Stromal cell of bone marrow (primary cell): ENCODE measurements at regions not wholly inside any gene's neighbourhood (a gene's known extent, or its start where the extent isn't known, plus 50 kb on each side); places are given as distances from the start of the nearest gene placed in this dataset.
A peak's percentile ranks its signal among the peaks of the same experiment; 100 is the strongest.

Experiments used
- DNase-seq: peaks from one replicate; pipeline ENCODE4 v3.0.0-alpha.2; 2012; ENCODE audit warnings: low read depth

DNA sequence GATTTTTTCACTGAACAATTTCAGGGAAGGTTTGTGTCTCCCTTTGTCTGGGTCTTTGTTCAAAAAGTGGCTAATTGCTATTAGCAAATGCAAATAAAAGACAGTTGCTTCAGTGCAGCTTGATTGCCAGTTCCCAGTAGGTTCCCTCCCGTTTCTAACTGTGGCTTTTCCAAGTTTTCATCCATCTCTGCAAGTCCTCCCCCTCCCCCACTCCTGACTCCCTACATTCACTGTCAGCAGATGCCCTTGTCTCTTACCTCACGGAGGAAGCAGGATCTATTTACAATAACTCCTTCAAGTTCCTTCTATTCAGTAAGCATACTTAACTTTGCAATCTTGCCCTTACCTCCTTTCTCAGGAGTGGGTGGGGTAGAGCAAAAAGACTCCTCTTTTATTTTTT, 55.4 kb upstream of the SCEL start:
- no peak for DNase-seq

DNA sequence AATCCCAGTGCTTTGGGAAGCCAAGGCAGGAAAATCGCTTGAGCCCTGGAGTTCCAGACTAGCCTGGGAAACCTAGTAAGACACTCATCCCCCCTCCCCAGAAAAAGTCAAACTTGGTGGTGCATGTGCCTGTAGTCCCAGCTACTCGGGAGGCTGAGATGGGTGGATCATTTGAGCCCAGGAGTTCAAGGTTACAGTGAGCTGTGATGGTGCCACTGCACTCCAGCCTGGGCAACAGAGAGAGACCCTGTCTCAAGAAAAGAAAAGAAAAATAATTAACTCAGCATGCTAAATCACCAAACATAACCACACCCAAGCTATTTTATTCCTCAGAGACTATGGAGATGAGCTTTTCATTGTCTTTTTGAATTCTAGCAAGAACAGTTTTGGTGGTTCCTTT, 56.2 kb upstream of the SCEL start:
- no peak for DNase-seq

DNA sequence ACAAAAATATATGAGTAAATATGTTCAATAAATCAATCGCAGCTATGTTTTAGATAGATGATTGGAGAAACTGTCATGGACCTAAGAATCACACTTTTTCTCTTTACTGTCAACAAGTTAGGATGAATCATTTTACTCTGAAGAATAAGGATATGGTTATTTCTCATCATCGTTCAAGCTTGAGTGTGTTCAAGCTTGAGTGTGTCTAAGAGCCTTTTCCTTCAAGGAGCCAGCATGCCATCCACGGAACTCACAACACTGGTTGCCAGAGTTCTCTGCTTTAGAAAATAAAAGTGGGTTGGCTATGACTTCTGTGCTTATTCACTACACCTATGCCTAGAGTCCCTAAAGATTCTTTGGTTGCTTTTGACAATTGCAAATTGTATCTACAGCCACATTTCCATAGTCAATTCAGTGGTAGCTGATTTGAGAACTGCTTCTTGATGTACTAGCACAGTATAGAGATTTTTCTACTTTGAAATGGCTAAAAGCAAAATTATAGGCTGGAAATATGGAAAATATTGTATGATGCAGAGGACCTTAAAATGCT, 58.1 kb upstream of the SCEL start:
- no peak for DNase-seq

DNA sequence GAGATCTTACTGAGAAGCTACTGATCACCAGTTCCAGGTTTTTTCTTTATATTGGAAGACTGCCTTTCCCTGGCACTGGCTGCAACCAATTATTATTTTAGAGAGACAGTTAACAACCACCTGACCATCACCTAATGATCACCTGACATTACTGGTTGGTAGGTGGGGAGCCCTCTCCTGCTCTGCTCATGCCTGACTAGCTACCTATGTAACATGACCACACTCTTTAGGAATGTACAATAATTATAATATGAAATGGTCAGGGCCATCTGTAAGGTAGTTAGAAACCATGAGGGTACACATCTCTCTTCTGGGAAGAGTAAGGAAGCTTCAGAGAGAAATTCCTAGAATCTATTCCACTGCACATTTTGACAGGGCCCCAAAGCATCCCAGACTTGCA, 59.0 kb upstream of the SCEL start:
- no peak for DNase-seq

DNA sequence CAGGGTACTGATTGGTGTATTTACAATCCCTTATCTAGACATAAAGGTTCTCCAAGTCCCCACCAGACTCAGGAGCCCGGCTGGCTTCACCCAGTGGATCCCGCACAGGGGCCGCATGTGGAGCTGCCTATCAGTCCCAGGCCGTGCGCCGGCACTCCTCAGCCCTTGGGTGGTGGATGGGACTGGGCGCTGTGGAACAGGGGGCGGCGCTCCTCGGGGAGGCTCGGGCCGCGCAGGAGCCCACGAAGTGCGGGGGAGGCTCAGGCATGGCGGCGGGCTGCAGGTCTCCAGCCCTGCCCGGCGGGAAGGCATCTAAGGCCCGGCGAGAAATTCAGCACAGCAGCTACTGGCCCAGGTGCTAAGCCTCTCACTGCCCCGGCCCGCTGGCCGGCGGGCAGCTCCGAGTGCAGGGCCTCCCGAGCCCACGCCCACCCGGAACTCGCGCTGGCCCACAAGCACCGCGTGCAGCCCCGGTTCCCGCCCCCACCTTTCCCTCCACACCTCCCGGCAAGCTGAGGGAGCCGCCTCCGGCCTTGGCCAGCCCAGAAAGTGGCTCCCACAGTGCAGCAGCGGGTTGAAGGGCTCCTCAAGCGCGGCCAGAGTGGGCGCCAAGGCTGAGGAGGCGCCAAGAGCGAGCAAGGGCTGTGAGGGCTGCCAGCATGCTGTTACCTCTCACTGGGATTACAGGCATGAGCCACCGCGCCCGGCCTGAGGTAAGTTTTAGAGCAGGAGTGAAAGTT, 60.0 kb upstream of the SCEL start:
- no peak for DNase-seq

DNA sequence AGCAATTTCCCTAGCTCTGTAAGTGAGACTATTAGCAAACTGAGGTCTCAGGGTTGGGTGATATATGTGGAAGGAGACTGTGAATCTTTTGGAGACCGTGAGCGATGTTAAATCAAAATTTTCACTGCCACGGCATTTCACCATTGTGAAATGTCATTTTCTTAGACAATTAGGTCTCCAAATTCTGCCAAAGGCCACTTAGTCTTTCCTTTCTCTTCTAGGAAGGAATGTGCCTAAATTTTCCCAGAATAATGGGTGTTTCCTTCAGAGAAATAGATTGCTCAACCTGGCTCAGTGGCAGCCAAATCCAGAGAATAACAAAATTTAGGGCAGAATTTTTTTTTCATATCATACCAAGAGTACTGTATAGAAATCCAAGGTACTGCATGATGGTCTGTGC, 64.5 kb upstream of the SCEL start:
- no peak for DNase-seq

DNA sequence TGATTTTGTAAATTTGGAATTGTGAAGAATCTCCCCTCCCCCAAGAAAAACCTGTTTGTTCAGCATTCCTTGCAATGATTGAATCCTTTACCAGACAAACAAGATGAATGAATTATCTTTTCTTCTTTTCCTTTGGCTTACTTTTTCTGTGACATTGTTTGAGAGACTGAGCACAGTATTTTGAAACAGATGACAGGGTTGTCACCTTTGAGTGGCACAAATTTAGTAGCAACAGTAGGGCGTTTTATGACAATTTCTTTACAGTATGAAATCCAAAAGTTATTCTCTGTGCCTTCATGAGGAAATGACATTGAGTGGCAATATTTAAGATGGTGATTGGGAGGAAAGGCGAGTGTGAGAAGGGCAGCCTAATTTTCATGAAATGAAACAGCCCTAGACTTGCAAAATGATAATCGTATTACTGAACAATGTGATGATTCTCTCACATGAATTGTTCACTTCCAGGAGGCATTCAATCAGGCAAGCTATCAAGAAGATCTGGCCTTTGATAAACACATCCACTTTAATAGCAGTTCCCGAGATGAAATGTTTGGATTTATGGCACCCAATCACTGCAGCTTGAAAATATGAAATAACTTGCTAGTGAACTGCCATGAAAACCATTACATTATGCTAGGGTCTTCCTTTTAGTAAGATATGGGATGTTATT, 68.6 kb upstream of the SCEL start:
- no peak for DNase-seq

DNA sequence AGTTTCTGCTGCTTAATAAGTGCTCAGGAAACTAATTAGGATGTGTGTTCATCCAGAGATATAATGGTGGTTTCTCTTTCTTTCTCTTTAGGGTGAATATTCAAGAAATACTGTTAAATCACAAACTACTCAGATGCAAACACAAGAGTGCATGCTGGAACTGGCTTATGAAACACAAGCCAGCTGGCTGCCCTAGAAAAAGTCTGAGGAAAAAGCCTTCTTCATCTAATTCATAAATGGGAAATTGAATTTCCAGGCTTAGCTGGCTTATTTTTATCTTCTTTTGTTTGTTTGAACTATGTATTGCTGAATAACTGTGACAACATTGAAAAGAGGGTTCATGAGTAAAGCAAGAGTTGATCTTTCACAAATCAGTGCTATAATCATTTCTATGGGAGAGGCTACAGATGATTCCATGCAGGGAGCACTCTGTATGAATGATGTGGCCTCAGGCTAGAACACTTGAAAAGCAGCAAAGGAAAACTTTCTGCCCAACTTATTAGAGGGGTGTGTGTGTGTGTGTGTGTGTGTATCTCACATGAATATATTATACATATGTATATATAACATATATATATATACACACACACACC, 69.8 kb upstream of the SCEL start:
- DNase-seq: no peak

DNA sequence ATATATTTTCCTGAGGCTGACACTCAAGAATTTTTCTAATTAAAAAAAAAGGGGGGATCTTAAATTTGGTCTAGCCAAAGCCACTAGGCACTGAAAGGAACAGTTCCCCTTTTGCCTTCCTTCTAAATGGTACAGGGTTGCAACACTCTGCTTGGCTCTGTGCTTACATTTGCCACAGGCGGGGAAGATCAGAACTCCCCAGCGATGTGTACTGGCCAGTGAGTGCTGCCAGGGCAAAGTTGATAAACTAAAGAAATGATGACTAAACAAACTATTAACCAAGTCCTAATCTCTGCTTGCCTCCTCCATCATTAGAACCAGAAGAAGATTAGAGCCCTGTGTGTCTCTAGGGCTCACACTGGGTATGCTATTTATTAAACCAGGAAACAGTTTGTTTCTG, 75.3 kb upstream of the SCEL start:
- DNase-seq: no peak

DNA sequence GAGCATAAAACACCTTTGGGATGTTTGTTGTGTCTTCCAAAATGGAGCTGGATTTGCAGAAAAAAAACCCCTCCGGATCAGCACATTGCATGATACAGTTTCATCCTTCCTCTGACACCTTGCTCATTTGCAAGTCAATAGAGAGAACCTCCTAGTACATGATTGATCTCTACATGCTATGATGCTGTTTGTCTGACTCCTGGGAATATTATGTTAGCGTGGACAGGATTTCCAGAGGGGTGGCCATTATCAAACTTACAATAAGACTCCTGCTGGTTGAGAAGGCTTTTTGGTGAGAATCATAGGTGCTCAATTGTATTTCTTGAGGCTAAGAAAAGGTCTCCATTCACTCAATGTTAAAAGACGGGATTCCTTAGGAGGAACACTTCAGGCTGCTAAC, 75.9 kb upstream of the SCEL start:
- no peak for DNase-seq

DNA sequence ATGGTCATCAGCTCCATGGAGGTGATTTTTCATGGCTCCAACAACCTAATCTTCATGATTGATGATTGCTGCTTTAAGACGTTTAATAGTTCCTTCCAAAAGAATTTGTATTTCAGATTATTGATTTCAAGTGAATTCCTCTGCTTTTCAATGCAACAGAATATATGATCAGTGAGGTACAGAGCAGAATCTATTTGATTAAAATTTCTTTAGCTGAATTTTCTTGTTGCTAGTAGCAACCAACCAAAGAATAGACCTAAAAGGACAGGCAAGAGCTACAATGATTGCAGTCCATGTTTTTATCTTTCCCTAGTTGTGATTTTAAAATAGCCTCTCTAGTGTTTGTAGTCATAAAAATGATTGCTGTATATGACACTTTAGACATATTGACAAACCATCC, 76.8 kb upstream of the SCEL start:
- DNase-seq: no peak

DNA sequence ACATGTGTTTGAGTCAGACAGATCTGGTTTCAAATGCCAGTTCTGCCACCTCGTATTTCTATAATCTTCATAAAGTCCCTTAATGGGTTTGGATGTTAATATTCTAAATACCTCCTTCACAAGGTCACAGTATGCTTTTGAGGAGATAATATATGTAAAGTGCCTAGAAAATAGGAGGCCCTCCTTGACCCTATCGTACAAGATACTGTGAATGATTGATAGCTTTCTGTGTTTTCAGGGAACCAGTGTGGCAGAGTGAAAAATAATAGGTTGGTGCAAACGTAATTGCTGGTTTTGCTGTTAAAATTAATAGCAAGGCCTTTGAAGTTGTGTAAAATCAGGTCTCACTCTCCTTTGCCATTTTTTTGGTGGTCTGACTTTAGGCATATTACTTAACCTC, 77.5 kb upstream of the SCEL start:
- DNase-seq: no peak

DNA sequence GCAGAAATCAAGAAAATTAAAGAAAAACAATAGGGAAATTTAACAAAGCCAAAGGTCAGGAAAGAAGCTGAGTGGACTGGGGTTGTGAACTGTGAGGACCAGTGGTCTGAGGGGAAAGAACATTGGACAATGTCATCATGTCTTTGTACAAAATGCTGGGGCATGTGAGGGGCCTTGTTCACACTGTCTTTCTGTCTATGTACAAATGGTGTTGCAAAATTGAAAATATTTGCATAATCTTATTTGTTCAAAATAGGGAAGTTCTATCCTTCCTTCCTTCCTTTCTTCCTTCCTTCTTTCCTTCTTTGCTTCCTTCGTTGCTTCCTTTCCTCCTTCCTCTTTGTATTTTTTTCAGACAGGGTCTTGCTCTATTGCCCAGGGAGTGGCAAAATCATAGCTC, 79.2 kb upstream of the SCEL start:
- DNase-seq: no peak

DNA sequence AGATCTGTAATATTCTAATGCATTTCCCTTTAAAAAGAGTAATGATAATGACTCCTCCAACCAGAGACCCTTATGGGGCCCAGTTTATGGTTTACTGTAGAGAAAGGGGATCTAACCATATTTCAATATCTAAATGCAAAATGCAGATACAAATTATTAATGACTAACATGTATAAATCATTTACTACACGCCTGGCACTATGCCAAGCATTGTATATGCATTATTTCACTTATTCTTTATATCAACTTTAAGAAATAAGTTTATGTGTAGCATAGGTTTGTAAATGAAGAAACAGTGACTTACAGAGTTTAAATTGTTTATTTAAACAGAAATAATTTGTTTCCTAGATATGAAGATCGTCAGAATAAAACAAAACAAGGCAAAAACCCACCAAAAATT, 86.2 kb upstream of the SCEL start:
- no peak for DNase-seq

DNA sequence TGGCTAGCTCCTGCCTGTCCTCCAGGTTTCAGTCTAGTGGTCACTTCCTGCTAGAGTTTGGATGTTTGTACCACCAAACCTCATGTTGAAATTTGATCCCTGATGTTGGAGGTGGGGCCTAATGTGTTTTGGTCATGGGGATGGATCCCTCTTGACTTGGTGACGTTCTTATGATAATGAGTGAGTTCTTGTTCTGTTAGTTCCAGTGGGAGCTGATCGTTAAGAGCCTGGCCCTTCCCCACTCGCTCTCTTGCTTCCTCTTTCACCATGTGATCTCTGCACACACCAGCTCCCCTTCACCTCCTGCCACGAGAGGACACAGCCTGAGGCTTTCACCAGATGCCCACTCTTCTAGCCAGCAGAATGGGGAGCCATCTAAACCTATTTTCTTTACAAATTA, 86.8 kb upstream of the SCEL start:
- no peak for DNase-seq

DNA sequence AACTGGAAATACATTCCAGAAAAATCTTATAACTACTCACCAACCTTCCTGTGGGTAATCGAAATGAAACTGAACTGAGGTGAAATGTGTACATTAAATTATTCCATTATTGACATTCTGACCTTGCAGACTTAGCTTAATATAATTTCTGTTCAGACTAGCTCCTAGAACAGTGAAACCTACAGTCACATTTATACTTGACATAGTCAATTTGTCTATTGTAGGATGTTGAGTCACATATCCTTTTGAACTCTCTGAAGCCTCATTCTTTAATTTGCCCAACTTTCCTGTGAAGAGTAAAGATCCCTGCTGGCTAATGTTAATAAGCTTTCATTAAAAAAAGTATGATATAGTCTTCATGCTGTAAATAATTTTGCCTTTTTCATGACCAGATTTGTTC, 92.0 kb upstream of the SCEL start:
- no peak for DNase-seq

DNA sequence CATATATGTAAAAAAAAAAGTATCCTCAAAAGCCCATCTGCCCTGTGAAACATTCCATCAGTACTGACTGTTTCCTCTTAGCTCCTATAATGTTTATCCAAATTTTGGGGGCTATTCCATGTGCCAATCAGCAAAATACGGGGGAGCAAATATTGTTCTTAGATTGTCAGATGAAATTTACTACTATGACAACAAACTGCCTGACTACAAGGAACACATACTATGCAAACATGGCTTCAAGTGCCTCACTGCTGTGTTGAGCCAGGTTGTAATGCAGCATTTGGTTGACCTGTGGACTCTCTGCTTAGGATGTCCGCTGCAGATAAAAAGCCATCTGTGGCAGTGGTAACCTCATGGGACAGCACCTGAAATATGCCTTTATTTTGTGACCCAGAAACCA, 98.2 kb upstream of the SCEL start:
- DNase-seq: no peak

DNA sequence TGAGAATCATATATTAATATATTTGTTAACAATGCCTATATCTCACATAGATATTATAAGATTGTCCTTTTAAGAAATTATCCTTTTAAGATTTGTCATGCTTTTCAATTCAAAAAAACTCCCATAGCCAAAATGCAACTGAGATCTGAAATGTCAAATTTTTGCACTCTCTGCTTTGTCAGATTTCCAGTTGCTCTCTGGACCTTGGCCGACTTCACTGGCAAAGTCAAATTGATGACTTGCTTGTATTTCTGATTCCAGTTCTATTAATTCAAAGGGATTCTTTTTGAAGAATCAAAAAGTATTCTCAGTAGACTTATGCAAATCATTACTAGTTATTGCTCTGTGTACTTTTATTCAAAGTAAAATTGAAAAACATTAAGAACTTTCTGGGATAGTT, 101.2 kb upstream of the SCEL start:
- no peak for DNase-seq

DNA sequence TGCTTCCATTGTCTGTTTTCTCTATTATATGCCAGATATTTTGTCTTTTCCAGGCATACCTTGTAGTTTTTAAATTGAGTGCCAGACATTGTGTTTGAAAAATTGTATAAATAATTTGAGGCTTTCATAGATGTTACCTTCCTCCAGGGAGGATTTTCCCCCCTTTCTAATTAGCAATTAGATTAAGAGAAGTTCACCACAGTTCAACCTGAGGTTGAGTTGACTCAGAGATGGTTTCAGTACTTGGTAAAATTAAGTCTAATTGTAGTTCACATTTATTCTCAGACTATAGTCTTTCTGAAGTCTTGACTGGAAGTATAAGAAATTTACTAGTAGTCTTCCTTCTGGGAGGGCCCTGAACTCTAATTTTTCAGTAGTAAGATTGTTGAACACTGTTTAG, 104.1 kb upstream of the SCEL start:
- no peak for DNase-seq

DNA sequence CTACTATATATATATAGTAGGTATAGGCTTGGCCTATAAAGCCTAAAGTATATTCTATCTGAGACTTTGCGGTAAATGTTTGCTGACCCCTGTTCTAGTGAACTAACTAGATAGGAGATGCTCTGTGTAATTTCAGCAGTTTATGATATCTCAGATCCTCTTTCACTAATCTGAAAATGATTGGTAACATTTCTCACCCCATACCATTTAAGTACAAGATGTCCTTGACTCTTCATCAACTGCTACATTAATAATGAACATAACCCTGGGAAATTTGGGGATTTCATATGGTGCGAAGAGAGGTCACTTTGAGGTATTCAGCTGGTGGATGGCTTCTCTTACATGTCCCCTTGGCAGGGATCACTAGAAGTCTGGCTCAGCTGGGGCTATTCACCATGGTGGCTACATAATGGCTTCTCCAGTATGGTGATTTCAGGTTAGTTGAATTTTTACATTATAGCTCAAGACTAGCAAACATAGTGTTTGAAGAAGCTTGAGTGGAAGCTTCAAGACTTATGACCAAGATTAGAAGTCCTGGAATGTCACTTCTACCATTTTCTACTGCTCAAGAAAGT, 103.6 kb upstream of the MYCBP2 start:
- DNase-seq: no peak

DNA sequence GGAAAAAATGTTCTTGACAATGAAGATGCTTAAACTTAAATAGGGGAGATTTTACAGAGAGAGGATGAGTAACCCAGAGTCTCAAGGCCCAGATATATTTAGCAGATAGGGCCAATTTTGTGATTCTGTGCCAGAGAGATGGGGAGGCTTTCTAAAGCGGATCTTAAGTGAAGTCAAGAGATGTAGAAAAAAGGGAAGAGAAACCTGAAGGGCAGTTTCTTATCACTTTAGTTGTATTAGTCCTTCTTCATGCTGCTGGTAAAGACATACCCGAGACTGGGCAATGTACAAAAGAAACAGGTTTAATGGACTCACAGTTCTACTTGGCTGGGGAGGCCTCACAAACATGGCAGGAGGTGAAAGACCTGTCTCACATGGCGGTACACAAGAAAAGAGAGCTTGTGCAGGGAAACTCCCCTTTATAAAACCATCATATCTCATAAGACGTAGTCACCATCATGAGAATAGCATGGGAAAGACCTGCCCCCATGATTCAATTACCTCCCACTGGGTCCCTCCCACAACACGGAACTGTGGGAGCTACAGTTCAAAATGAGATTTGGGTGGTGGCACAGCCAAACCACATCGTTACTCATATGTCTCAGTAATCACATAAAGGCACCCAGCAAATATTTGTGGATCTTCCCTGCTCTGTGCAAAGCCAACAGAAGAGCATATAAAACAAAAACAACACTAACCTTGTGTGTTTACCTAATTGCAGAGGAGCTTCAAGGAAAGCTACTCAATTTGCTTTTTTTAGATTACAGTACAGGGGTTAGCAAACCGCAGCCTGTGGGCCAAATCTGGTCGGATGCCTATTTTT, 102.6 kb upstream of the MYCBP2 start:
- DNase-seq: peak; percentile 7

DNA sequence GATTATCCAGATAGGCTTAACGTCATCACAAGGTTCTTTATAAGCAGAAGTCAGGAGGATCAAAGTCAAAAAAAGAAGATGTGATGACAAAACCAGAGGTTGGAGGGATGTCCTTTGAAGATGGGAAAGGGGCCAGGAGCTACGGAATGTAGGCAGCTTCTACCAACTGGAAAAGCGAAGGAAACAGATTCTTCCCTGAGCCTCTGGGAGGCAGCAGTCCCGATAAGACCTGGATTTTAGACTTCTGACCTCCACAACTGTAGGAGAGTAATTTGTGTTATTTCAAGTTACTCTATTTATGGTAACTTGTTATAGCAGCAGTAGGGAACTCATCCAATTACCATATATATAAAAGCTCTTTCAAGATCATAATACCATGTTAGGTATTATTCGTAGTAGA, 98.8 kb upstream of the MYCBP2 start:
- DNase-seq: no peak
